CD4-positive, alpha-beta T cell treated with Interleukin-15 for 4 hours (primary cell): ENCODE measurements at regions not wholly inside any gene's neighbourhood (a gene's known extent, or its start where the extent isn't known, plus 50 kb on each side); places are given as distances from the start of the nearest gene placed in this dataset.

Experiments
- DNase-seq: peaks from one replicate; pipeline ENCODE4 v3.0.0-alpha.2; 2020; ENCODE audit warnings: low spot score

- DNase-seq, result no peak
Measured at GRCh38 chr1:199161766-199162303, 523.0 kb downstream of the PTPRC start.

GRCh38 chr1:199163267-199163666, 524.4 kb downstream of the PTPRC start:
- DNase-seq, result no peak

- no peak for DNase-seq
Measured at GRCh38 chr1:199163670-199164069, 524.8 kb downstream of the PTPRC start.

- no peak for DNase-seq
Measured at GRCh38 chr1:199167460-199167859, 528.6 kb downstream of the PTPRC start.

- DNase-seq, result peak; percentile 33
Measured at GRCh38 chr1:199168888-199169585, 530.2 kb downstream of the PTPRC start.

- no peak for DNase-seq
Measured at GRCh38 chr1:199170711-199171110, 531.9 kb downstream of the PTPRC start.

GRCh38 chr1:199172171-199173124, 533.6 kb downstream of the PTPRC start:
- DNase-seq, result no peak

- DNase-seq, result peak; percentile 53
Measured at GRCh38 chr1:199173356-199173755, 534.5 kb downstream of the PTPRC start.

DNA sequence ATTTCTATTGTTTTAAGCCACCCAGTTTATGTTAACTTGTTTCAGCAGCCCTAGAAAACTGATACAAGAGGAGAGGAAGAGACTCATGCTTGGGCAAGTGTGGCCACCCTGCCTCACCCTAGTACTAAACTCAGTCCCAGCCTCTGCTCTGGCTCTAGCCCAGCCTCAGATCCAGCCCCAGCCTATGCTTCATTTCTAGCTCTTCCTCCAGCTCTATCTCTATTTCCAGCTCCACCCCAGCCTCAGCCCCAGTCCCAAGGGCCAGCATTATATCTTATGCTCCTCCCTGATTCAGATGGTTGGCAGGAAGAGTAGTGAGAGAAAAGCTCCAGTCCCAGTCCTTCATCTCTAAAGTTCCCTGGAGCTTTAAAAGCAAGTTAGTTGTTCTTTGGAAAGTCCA, 535.5 kb downstream of the PTPRC start:
- DNase-seq, result no peak

DNA sequence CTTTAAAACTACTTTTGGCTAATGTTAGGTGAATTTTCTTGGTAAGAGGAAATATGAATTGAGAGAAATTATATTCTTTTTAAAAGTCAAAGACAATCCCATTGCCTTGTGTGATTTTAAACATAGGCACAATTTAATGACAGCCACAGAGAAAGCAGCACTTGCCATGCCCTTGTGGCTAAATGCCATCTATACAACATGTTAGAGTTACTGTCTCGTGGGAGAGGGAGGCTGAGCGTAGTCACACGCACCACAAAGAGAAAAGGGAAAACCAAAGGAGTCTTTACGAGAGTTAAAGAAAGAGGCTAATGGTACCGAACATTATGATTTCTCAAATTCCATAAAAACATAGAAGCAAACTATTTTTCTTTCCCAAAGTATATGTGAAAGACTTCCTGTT, 537.9 kb downstream of the PTPRC start:
- DNase-seq, result no peak

- no peak for DNase-seq
Measured at GRCh38 chr1:199177241-199177640, 538.4 kb downstream of the PTPRC start.

- no peak for DNase-seq
Measured at GRCh38 chr1:199178646-199179045, 539.8 kb downstream of the PTPRC start.

GRCh38 chr1:199182186-199182843, 543.5 kb downstream of the PTPRC start:
- no peak for DNase-seq

- DNase-seq, result no peak
Measured at GRCh38 chr1:199184180-199184579, 545.3 kb downstream of the PTPRC start.

GRCh38 chr1:199194862-199195261, 556.0 kb downstream of the PTPRC start:
- DNase-seq, result no peak

DNA sequence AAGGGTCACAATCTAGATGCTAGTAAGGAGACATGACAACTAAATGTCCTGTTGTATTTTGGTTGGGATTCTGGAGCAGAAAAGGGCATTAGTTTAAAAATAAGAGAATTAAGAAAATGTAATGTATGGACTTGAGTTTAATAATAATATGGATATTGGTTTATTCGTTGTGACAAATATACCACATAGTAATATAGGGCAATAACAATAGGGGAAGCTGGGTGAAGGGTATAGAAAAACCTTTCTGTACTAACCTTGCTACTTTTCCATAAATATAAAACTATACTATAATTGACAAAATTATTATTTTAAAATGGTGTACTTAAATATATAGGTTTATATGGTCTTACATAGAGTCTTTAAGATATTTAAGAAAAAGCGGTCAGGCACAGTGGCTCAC, 558.9 kb downstream of the PTPRC start:
- no peak for DNase-seq

DNA sequence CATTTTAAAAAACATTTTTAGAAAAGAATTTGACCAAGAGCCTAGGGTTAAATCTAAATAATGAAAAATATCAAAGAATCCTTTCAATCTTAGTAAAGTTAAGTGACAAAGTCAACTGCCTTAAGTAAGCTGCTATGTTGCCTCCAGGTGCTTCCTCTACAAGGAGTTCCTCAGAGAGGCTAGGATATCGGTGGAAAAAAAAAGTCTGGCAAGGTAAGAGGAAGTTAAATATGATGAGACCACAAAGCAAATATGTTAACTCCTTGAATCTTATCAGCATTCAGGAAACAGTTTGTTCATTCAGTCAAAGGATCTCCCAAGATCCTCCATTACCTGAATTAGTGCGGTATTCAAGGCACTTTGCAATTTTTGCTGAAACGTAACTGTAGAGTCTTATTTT, 563.5 kb downstream of the PTPRC start:
- no peak for DNase-seq

DNA sequence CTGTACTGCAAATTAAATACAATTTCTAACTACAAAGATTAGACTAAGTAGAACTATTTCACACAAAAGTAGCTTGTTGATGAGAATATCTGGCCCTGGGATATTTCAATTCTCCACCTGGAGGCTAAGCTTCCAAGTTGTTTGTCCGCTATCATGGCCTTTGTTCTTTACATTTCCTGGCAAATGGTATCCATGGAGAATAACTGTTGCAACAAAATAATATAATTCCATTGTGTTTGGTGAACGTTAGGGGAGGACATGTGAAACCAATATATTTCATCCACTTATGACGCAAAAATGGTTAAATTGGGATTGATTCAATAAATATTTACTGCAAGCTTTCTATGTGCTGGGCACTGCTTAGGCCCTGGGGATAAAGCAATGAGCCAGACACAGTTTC, 565.4 kb downstream of the PTPRC start:
- no peak for DNase-seq

GRCh38 chr1:199205740-199206441, 567.1 kb downstream of the PTPRC start:
- DNase-seq, result no peak

DNA sequence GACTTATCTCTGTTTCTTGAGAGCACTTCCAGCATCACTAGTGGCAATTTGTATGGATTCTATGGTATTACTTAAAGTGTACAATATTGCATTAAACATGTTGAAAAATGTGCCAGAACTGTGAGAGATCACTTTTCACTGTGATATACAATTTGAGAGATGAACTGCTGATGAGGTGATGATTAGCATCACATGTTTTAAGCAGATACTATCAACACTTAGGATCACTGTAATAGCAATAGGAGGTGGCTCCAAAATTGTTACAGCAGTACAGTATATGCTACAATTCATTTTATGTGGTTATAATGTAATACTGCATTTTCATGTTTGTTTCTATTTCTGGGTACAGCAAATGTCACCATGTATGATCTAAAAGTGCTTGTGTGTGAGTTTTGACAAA, 570.0 kb downstream of the PTPRC start:
- no peak for DNase-seq

DNA sequence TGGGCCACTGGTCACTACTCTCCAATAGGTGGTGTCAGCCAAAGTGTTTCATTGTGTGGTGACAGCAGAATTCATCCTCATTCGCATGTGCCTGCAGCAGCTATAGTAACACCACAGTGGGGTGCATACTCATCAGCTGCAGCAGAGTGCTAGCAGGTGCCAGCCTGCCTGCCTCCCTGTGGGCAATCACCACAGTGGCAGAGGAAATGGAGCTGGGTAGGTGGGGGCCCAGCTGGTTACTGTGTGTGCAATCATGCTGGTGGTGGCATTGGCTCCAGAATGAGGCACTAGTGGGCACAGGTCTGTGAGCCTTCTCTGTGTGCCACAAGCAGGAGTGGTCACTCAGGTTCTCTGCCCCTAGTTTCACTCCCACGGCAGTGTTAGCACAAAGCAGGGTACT, 579.2 kb downstream of the PTPRC start:
- DNase-seq, result peak; percentile 17

DNA sequence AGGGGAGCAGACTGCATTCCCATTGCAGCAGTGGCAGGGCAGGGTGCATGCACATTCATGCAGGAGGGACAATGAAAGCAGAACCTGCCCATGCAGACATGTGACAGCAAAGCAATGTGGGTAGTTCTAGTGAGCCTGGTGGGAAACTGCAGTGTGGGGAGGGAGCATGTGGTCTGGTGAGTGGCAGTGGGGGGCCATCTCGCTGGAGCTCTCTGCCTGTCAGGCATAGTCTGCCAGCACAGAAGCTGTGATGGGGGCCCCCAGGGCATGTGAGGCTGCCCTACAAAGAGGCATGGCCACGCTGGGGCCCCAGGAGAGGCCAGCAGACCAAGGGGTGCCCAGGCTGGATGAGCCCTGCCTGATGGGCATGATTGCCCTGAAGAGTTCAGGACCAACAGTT, 579.7 kb downstream of the PTPRC start:
- no peak for DNase-seq
